WTC11 (cell line): ENCODE measurements at regions not wholly inside any gene's neighbourhood (a gene's known extent, or its start where the extent isn't known, plus 50 kb on each side); places are given as distances from the start of the nearest gene placed in this dataset.

ENCODE experiments used
- ATAC-seq: fragments of 200-7000 bp; cut with Tn5 transposase; 2 replicates; pipeline ENCODE4 v1.10.0; 2021; ENCODE audit warnings: mild to moderate bottlenecking, moderate library complexity
- CTCF ChIA-PET: fragments of 300-600 bp; sonication (Branson Sonifier 250); formaldehyde crosslinking; loops from one replicate; lab custom pipeline; 2021; ENCODE audit warnings: antibody characterized with exemption; lab: Charles Lee
- POLR2A ChIA-PET: fragments of 350-600 bp; sonication (Branson Sonifier 250); formaldehyde crosslinking; loops from one replicate; lab custom pipeline; 2021; ENCODE audit warnings: antibody characterized with exemption; lab: Charles Lee
- DNase-seq: peaks from one replicate; pipeline ENCODE4 v3.0.0; 2021; ENCODE audit warnings: low spot score
- H3K27ac Mint-ChIP-seq: 2 replicates; pipeline ENCODE4 v1.8.0; 2021; ENCODE audit warnings: mixed read lengths
- H3K27me3 Mint-ChIP-seq: 2 replicates; pipeline ENCODE4 v1.8.0; 2021; ENCODE audit warnings: low read depth, mild to moderate bottlenecking, moderate library complexity, mixed read lengths
- H3K36me3 Mint-ChIP-seq: 2 replicates; pipeline ENCODE4 v1.8.0; 2021; ENCODE audit warnings: mixed read lengths
- H3K4me1 Mint-ChIP-seq: 2 replicates; pipeline ENCODE4 v1.8.0; 2022; ENCODE audit warnings: mixed read lengths
- H3K4me3 Mint-ChIP-seq: 2 replicates; pipeline ENCODE4 v1.8.0; 2021; ENCODE audit warnings: mild to moderate bottlenecking, moderate library complexity, mixed read lengths
- H3K9me3 Mint-ChIP-seq: 2 replicates; pipeline ENCODE4 v1.8.0; 2021; ENCODE audit warnings: mixed read lengths
- AFF4 ChIP-seq: sonication (generic); formaldehyde crosslinking; IDR thresholded peaks from 2 replicates; pipeline ENCODE4 v1.8.1; 2023; ENCODE audit warnings: mild to moderate bottlenecking, missing genetic modification reagents, borderline replicate concordance
- ATF1 ChIP-seq: sonication (generic); formaldehyde crosslinking; IDR thresholded peaks from 2 replicates; pipeline ENCODE4 v1.8.1; 2023; ENCODE audit warnings: mild to moderate bottlenecking, moderate library complexity, missing genetic modification reagents
- ATF2 ChIP-seq: sonication (generic); formaldehyde crosslinking; IDR thresholded peaks from 2 replicates; pipeline ENCODE4 v1.8.1; 2022; ENCODE audit warnings: low read depth, missing genetic modification reagents, borderline replicate concordance
- ATF6 ChIP-seq: sonication (generic); formaldehyde crosslinking; IDR thresholded peaks from 2 replicates; pipeline ENCODE4 v1.8.1; 2023; ENCODE audit warnings: mild to moderate bottlenecking, missing genetic modification reagents
- CDX4 ChIP-seq: fragments of 250-450 bp; sonication (Bioruptor Pico); IDR thresholded peaks from 2 replicates; pipeline ENCODE4 v1.9.0; 2021; ENCODE audit warnings: moderate library complexity, mild to moderate bottlenecking, inconsistent platforms, borderline replicate concordance
- CTCF ChIP-seq: fragments of 200-600 bp; IDR thresholded peaks from 2 replicates; pipeline ENCODE4 v1.8.0; 2022; ENCODE audit warnings: antibody characterized with exemption
- E2F1 ChIP-seq: sonication (generic); formaldehyde crosslinking; IDR thresholded peaks from 2 replicates; pipeline ENCODE4 v1.8.0; 2022; ENCODE audit warnings: mild to moderate bottlenecking, missing genetic modification reagents
- ERG ChIP-seq: fragments of 250-450 bp; sonication (Bioruptor Pico); IDR thresholded peaks from 2 replicates; pipeline ENCODE4 v1.8.0; 2021; ENCODE audit warnings: mild to moderate bottlenecking
- HMGA2 ChIP-seq: fragments of 250-450 bp; sonication (Bioruptor Pico); IDR thresholded peaks from 2 replicates; pipeline ENCODE4 v1.4.0; 2021; ENCODE audit warnings: mild to moderate bottlenecking, moderate library complexity
- NFATC4 ChIP-seq: fragments of 250-450 bp; sonication (Bioruptor Pico); IDR thresholded peaks from 2 replicates; pipeline ENCODE4 v1.9.0; 2021; ENCODE audit warnings: mild to moderate bottlenecking
- NFYB ChIP-seq: sonication (generic); formaldehyde crosslinking; conservative IDR thresholded peaks from 2 replicates; pipeline ENCODE4 v1.8.0; 2022; ENCODE audit warnings: low read depth, missing genetic modification reagents
- NR3C1 ChIP-seq: sonication (generic); formaldehyde crosslinking; conservative IDR thresholded peaks from 2 replicates; pipeline ENCODE4 v1.8.1; 2023; ENCODE audit warnings: low read depth, mild to moderate bottlenecking, missing genetic modification reagents
- PRRX2 ChIP-seq: fragments of 250-450 bp; sonication (Bioruptor Pico); IDR thresholded peaks from 2 replicates; pipeline ENCODE4 v1.8.0; 2021; ENCODE audit warnings: mild to moderate bottlenecking
- SMAD3 ChIP-seq: sonication (generic); formaldehyde crosslinking; IDR thresholded peaks from 2 replicates; pipeline ENCODE4 v1.8.0; 2022; ENCODE audit warnings: missing genetic modification reagents, mild to moderate bottlenecking, borderline replicate concordance
- TEAD1 ChIP-seq: sonication (generic); formaldehyde crosslinking; IDR thresholded peaks from 2 replicates; pipeline ENCODE4 v1.8.0; 2022; ENCODE audit warnings: mild to moderate bottlenecking, missing genetic modification reagents
- TP53 ChIP-seq: sonication (generic); formaldehyde crosslinking; IDR thresholded peaks from 2 replicates; pipeline ENCODE4 v1.8.1; 2023; ENCODE audit warnings: mild to moderate bottlenecking, missing genetic modification reagents
- ZNF317 ChIP-seq: sonication (generic); formaldehyde crosslinking; IDR thresholded peaks from 2 replicates; pipeline ENCODE4 v1.8.1; 2023; ENCODE audit warnings: low read depth, mild to moderate bottlenecking, moderate library complexity, missing genetic modification reagents, borderline replicate concordance
- ZNF423 ChIP-seq: fragments of 250-450 bp; sonication (Bioruptor Pico); IDR thresholded peaks from 2 replicates; pipeline ENCODE4 v2.1.2; 2022; ENCODE audit warnings: mild to moderate bottlenecking, moderate library complexity

- TF ChIP-seq ATF1 (CRISPR knock-in tag) (no peak), ERG (CRISPR knock-in tag) (no peak), NR3C1 (CRISPR knock-in tag) (no peak)
Observed at GRCh38 chr12:105948331-105948730, 190.4 kb downstream of the NUAK1 start (continued).

- ATAC-seq (no peak), DNase-seq (no peak)
- ChIA-PET POLR2A (no interaction called here), CTCF (no interaction called here)
- H3K9me3 Mint-ChIP-seq = peaks cover 15% of the 10 kb centered on the region
- no peaks in the 10 kb centered on the region for H3K36me3 Mint-ChIP-seq
- H3K4me3 Mint-ChIP-seq = no peak overlapping the region
- no peaks in the 10 kb centered on the region for H3K27me3 Mint-ChIP-seq
- TF ChIP-seq CTCF = no peak
- TF ChIP-seq ZNF317 (CRISPR knock-in tag) = no peak
- no peak for TF ChIP-seq TP53 (CRISPR knock-in tag)
- TF ChIP-seq HMGA2 (CRISPR knock-in tag) = no peak
- TF ChIP-seq NFYB (CRISPR knock-in tag) = no peak
- TF ChIP-seq TEAD1 (CRISPR knock-in tag) = no peak
- TF ChIP-seq ZNF423 (CRISPR knock-in tag) = no peak
- no peak for TF ChIP-seq AFF4 (CRISPR knock-in tag)
- no peak for TF ChIP-seq E2F1
- TF ChIP-seq NFATC4 (CRISPR knock-in tag) = no peak
- TF ChIP-seq PRRX2 (CRISPR knock-in tag) = no peak
- no peak for TF ChIP-seq ATF2 (CRISPR knock-in tag)
- TF ChIP-seq CDX4 (CRISPR knock-in tag) = no peak
- TF ChIP-seq SMAD3 (CRISPR knock-in tag) = no peak
- no peak for TF ChIP-seq ATF6 (CRISPR knock-in tag)
- no peaks in the 10 kb centered on the region for H3K4me1 Mint-ChIP-seq
- no peak overlapping the region for H3K27ac Mint-ChIP-seq
Observed at GRCh38 chr12:105949391-105949790, 189.4 kb downstream of the NUAK1 start.
